GM12878 (cell line): ENCODE measurements at regions not wholly inside any gene's neighbourhood (a gene's known extent, or its start where the extent isn't known, plus 50 kb on each side); places are given as distances from the start of the nearest gene placed in this dataset.

Source experiments
- ATAC-seq: fragments of 200-7000 bp; cut with Tn5 transposase; 3 replicates; pipeline ENCODE4 v1.9.1; 2020; ENCODE audit warnings: mild to moderate bottlenecking, moderate library complexity
- BruUV-seq: library from RNA; stranded (reverse); fragments of 400-500 nt; replicated peaks from 2 replicates; lab custom pipeline; 2021; lab: Mats Ljungman, UMichigan
- CTCF ChIA-PET: fragments of 300-600 bp; sonication (Branson Sonifier 250); formaldehyde crosslinking; extraction: SDS; loops from one replicate; lab custom pipeline; 2021; ENCODE audit warnings: inconsistent platforms; lab: Yijun Ruan, JAX
- POLR2A ChIA-PET: fragments of 350-600 bp; formaldehyde crosslinking; extraction: SDS; loops from one replicate; lab custom pipeline; 2021; ENCODE audit warnings: inconsistent platforms; lab: Charles Lee
- RAD21 ChIA-PET: fragments of 300-600 bp; sonication (Branson Sonifier 250); formaldehyde crosslinking; loops from one replicate; lab custom pipeline; 2023; ENCODE audit warnings: antibody characterized with exemption; ENCODE audit not compliant: unreplicated experiment; lab: Charles Lee
- SMC1A ChIA-PET: fragments of 300-600 bp; sonication (Branson Sonifier 250); formaldehyde crosslinking; loops from one replicate; lab custom pipeline; 2023; ENCODE audit not compliant: unreplicated experiment, uncharacterized antibody; lab: Charles Lee
- DNase-seq: peaks from one replicate; pipeline ENCODE4 v3.0.0-alpha.2; 2011; ENCODE audit warnings: low read depth, low spot score
- FAIRE-seq: peaks from 3 replicates; lab custom pipeline; 2011; peaks lifted over from hg19 to GRCh38; lab: Jason Lieb, UNC
- H2AFZ ChIP-seq: 2 replicates; pipeline ENCODE4 v1.6.0; 2011; ENCODE audit warnings: low read depth, low read length, control low read depth; ENCODE audit not compliant: control insufficient read depth
- H3K27ac ChIP-seq: 2 replicates; pipeline ENCODE4 v1.5.1; 2011; ENCODE audit warnings: control low read depth; ENCODE audit not compliant: control insufficient read depth, insufficient read depth
- H3K27me3 ChIP-seq, 2 experiments: replicated peaks in 1 of 2; 2 replicates each; pipeline versions ENCODE4 v1.6.0 to v1.6.1; 2011; ENCODE audit warnings: low read length in 1 of 2; ENCODE audit not compliant: control insufficient read depth in 2 of 2, insufficient read depth in 2 of 2
- H3K36me3 ChIP-seq, 2 experiments: 2 replicates each; pipeline ENCODE4 v1.5.1; 2011; ENCODE audit warnings: low read length in 1 of 2; ENCODE audit not compliant: control insufficient read depth in 2 of 2, insufficient read depth in 2 of 2
- H3K4me1 ChIP-seq: 2 replicates; pipeline ENCODE4 v1.6.1; 2011; ENCODE audit warnings: mild to moderate bottlenecking, low read length, moderate library complexity, mixed read lengths; ENCODE audit not compliant: control insufficient read depth, insufficient read depth
- H3K4me2 ChIP-seq: 2 replicates; pipeline ENCODE4 v1.6.0; 2011; ENCODE audit warnings: control low read depth; ENCODE audit not compliant: control insufficient read depth, insufficient read depth
- H3K4me3 ChIP-seq: fragments of 200-600 bp; sonication (generic); 2 replicates; pipeline ENCODE4 v1.5.1; 2016
- H3K79me2 ChIP-seq: 2 replicates; pipeline ENCODE4 v1.6.0; 2011; ENCODE audit warnings: low read length; ENCODE audit not compliant: control insufficient read depth, insufficient read depth
- H3K9ac ChIP-seq: 2 replicates; pipeline ENCODE4 v1.8.0; 2011; ENCODE audit warnings: low read length, control low read depth, mixed read lengths; ENCODE audit not compliant: control insufficient read depth, insufficient read depth
- H3K9me3 ChIP-seq: replicated peaks from 3 replicates; pipeline ENCODE4 v1.5.1; 2011; ENCODE audit warnings: mild to moderate bottlenecking, low read length; ENCODE audit not compliant: control insufficient read depth, insufficient read depth
- H4K20me1 ChIP-seq: 2 replicates; pipeline ENCODE4 v1.6.0; 2011; ENCODE audit not compliant: control insufficient read depth, insufficient read depth
- CHD2 ChIP-seq: IDR thresholded peaks from 2 replicates; pipeline ENCODE4 v1.6.1; 2011; ENCODE audit warnings: low read depth, low read length, improper control_type of control experiment, borderline replicate concordance
- FOS ChIP-seq: IDR thresholded peaks from 3 replicates; pipeline ENCODE4 v1.6.1; 2011; ENCODE audit warnings: borderline replicate concordance; ENCODE audit not compliant: insufficient read length; ENCODE audit errors: extremely low read depth
- GATAD2B ChIP-seq: fragments of 450-650 bp; conservative IDR thresholded peaks from 2 replicates; pipeline ENCODE4 v1.6.1; 2017; ENCODE audit warnings: low read depth, mild to moderate bottlenecking, moderate library complexity
- IRF4 ChIP-seq: IDR thresholded peaks from 2 replicates; pipeline ENCODE4 v1.6.1; 2011; ENCODE audit warnings: low read depth, low read length
- KAT2A ChIP-seq: conservative IDR thresholded peaks from 2 replicates; pipeline ENCODE4 v1.6.1; 2011; ENCODE audit warnings: low read depth, low read length; ENCODE audit not compliant: control insufficient read depth
- MYB ChIP-seq: fragments of 150-350 bp; IDR thresholded peaks from 2 replicates; pipeline ENCODE4 v1.6.1; 2014; ENCODE audit warnings: mild to moderate bottlenecking, low read depth, low read length, borderline replicate concordance
- NFXL1 ChIP-seq: fragments of 450-650 bp; IDR thresholded peaks from 2 replicates; pipeline ENCODE4 v1.6.1; 2017; ENCODE audit warnings: antibody characterized with exemption, mild to moderate bottlenecking, borderline replicate concordance
- SPI1 ChIP-seq: IDR thresholded peaks from 2 replicates; pipeline ENCODE4 v1.6.1; 2011; ENCODE audit warnings: low read depth, mild to moderate bottlenecking, low read length, moderate library complexity, borderline replicate concordance; ENCODE audit not compliant: insufficient read depth
- SREBF1 ChIP-seq: IDR thresholded peaks from 2 replicates; pipeline ENCODE4 v1.6.1; 2012; ENCODE audit warnings: mild to moderate bottlenecking, low read length
- WGBS: methylation state at CpG from one replicate; pipeline ENCODE4 v1.1.6; 2016; ENCODE audit warnings: low lambda C conversion rate; ENCODE audit not compliant: insufficient replicate concordance, insufficient coverage; ENCODE audit errors: missing lambda C conversion rate; 5-methylcytosine and 5-hydroxymethylcytosine counted together
- in situ Hi-C: fragments of 300-500 bp; cut with MboI; formaldehyde crosslinking; loops from 9 replicates; pipeline ENCODE4 v1.14.3; 2018; ENCODE audit warnings: mixed read lengths
- intact Hi-C: fragments of 100-400 bp; cut with micrococcal nuclease; formaldehyde crosslinking; loops from one replicate; pipeline ENCODE4 v1.14.2; 2022; ENCODE audit not compliant: unreplicated experiment
- TF ChIP-seq, protein P1 (sequence below): fragments of 450-650 bp; IDR thresholded peaks from 2 replicates; pipeline ENCODE4 v1.6.1; 2017; ENCODE audit warnings: mild to moderate bottlenecking, moderate library complexity
- TF ChIP-seq, protein P2 (sequence below): fragments of 450-650 bp; IDR thresholded peaks from 2 replicates; pipeline ENCODE4 v1.6.1; 2017; ENCODE audit warnings: low read depth, mild to moderate bottlenecking, moderate library complexity
- TF ChIP-seq, protein P3 (sequence below): fragments of 450-650 bp; IDR thresholded peaks from 2 replicates; pipeline ENCODE4 v1.6.1; 2017; ENCODE audit warnings: antibody characterized with exemption, mild to moderate bottlenecking, moderate library complexity

DNA sequence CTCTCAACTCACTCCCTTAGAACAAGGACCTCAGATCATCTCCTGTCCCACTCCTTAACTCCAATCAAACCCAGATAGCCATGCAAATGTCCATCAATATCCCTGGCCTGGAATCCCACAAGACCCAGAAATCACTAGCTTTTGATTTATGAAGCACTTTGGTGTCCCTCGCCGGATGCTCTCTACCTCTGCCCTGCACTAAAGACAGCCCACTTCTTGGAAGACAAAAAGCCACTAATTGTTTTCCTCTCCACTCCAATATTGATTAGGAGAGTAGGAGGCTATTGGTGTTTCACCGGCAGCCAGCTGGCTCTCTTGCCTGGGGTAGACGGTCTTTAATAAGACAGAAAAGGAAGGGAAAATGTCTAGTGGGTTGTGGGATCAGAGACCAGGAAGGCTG is 221.2 kb downstream of the BUD13 start (continued):
- TF ChIP-seq, protein P1, sequence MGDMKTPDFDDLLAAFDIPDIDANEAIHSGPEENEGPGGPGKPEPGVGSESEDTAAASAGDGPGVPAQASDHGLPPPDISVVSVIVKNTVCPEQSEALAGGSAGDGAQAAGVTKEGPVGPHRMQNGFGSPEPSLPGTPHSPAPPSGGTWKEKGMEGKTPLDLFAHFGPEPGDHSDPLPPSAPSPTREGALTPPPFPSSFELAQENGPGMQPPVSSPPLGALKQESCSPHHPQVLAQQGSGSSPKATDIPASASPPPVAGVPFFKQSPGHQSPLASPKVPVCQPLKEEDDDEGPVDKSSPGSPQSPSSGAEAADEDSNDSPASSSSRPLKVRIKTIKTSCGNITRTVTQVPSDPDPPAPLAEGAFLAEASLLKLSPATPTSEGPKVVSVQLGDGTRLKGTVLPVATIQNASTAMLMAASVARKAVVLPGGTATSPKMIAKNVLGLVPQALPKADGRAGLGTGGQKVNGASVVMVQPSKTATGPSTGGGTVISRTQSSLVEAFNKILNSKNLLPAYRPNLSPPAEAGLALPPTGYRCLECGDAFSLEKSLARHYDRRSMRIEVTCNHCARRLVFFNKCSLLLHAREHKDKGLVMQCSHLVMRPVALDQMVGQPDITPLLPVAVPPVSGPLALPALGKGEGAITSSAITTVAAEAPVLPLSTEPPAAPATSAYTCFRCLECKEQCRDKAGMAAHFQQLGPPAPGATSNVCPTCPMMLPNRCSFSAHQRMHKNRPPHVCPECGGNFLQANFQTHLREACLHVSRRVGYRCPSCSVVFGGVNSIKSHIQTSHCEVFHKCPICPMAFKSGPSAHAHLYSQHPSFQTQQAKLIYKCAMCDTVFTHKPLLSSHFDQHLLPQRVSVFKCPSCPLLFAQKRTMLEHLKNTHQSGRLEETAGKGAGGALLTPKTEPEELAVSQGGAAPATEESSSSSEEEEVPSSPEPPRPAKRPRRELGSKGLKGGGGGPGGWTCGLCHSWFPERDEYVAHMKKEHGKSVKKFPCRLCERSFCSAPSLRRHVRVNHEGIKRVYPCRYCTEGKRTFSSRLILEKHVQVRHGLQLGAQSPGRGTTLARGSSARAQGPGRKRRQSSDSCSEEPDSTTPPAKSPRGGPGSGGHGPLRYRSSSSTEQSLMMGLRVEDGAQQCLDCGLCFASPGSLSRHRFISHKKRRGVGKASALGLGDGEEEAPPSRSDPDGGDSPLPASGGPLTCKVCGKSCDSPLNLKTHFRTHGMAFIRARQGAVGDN = no peak
- no peak for TF ChIP-seq SPI1

DNA sequence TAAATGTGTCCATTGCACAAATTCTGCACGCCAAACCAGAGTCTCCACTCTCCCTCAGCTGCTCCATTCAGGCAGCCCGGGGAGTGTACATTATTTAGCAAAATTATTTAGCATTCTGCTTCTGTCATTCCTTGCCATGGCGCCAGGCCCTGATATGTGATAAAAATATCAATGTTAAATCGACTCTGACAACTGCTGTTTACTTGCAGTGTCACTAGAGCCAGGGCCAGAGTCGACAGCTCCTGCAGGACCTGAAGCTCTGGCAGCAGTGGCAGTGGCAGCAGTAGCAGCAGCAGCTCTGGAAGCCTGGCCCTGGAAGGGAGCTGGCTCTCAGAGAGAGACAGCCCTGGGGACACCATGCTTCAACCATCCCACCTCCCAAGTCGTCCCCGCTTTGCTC is 224.5 kb downstream of the BUD13 start:
- POLR2A ChIA-PET = no interaction called here
- TF ChIP-seq, protein P2, sequence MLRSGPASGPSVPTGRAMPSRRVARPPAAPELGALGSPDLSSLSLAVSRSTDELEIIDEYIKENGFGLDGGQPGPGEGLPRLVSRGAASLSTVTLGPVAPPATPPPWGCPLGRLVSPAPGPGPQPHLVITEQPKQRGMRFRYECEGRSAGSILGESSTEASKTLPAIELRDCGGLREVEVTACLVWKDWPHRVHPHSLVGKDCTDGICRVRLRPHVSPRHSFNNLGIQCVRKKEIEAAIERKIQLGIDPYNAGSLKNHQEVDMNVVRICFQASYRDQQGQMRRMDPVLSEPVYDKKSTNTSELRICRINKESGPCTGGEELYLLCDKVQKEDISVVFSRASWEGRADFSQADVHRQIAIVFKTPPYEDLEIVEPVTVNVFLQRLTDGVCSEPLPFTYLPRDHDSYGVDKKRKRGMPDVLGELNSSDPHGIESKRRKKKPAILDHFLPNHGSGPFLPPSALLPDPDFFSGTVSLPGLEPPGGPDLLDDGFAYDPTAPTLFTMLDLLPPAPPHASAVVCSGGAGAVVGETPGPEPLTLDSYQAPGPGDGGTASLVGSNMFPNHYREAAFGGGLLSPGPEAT = no peak
- TF ChIP-seq MYB = no peak
- TF ChIP-seq IRF4 = no peak
- no peak for TF ChIP-seq SREBF1
- no peak for TF ChIP-seq FOS
- TF ChIP-seq, protein P3, sequence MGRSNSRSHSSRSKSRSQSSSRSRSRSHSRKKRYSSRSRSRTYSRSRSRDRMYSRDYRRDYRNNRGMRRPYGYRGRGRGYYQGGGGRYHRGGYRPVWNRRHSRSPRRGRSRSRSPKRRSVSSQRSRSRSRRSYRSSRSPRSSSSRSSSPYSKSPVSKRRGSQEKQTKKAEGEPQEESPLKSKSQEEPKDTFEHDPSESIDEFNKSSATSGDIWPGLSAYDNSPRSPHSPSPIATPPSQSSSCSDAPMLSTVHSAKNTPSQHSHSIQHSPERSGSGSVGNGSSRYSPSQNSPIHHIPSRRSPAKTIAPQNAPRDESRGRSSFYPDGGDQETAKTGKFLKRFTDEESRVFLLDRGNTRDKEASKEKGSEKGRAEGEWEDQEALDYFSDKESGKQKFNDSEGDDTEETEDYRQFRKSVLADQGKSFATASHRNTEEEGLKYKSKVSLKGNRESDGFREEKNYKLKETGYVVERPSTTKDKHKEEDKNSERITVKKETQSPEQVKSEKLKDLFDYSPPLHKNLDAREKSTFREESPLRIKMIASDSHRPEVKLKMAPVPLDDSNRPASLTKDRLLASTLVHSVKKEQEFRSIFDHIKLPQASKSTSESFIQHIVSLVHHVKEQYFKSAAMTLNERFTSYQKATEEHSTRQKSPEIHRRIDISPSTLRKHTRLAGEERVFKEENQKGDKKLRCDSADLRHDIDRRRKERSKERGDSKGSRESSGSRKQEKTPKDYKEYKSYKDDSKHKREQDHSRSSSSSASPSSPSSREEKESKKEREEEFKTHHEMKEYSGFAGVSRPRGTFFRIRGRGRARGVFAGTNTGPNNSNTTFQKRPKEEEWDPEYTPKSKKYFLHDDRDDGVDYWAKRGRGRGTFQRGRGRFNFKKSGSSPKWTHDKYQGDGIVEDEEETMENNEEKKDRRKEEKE = no peak
- no peak for TF ChIP-seq NFXL1
- no peak for TF ChIP-seq CHD2
- no peak for TF ChIP-seq GATAD2B
- no peak for TF ChIP-seq KAT2A

More for the DNA sequence above, 224.5 kb downstream of the BUD13 start:
- Histone ChIP-seq H3K79me2 (no peaks in the 10 kb centered on the region), H2AFZ (no peak overlapping the region), H4K20me1 (no peaks in the 10 kb centered on the region), H3K9me3 (no peaks in the 10 kb centered on the region; the same call in 2 of the 3 replicates), H3K4me3 (no peak overlapping the region), H3K36me3 (no peaks in the 10 kb centered on the region), H3K27ac (no peak overlapping the region), H3K4me2 (no peak overlapping the region), H3K4me1 (no peaks in the 10 kb centered on the region), H3K27me3 (peaks cover 2 to 9% of the 10 kb centered on the region in 2 experiments; a peak in 3 of 4 replicates), H3K9ac (no peak overlapping the region)
- CTCF ChIA-PET = no interaction called here
- SMC1A ChIA-PET = no interaction called here
- RAD21 ChIA-PET = no interaction called here
- in situ Hi-C loops = no loop called here
- intact Hi-C loops = no loop called here
- no peak for DNase-seq
- no peak for FAIRE-seq
- BruUV-seq = no TSS peak
- 18% methylated on average over 7 of the region's 7 CpGs for WGBS
- no peak for ATAC-seq
